Kidney (tissue), 13 donors: ENCODE measurements at regions not wholly inside any gene's neighbourhood (a gene's known extent, or its start where the extent isn't known, plus 50 kb on each side); places are given as distances from the start of the nearest gene placed in this dataset.

Experiments
- DNase-seq, 5 donors: peaks; one replicate each; pipeline ENCODE4 v3.0.0-alpha.2; 2013 to 2020
- FAIRE-seq: peaks from 2 replicates; lab custom pipeline; 2012; peaks lifted over from hg19 to GRCh38; lab: Jason Lieb, UNC
- H3K27ac ChIP-seq, 2 donors: one replicate each; pipeline ENCODE4 v1.7.0; 2013; ENCODE audit warnings: low read depth in 2 of 2, low read length in 2 of 2, inconsistent platforms in 1 of 2
- H3K27me3 ChIP-seq: one replicate; pipeline ENCODE4 v1.7.1; 2013; ENCODE audit warnings: low read length, inconsistent platforms; ENCODE audit not compliant: control insufficient read depth, insufficient read depth
- H3K36me3 ChIP-seq, 3 donors: one replicate each; pipeline versions ENCODE4 v1.7.0 to v1.7.1; 2013; ENCODE audit warnings: low read length in 3 of 3, control low read depth in 1 of 3, inconsistent platforms in 1 of 3; ENCODE audit not compliant: insufficient read depth in 3 of 3, control insufficient read depth in 2 of 3
- H3K4me1 ChIP-seq, 3 donors: one replicate each; pipeline versions ENCODE4 v1.7.0 to v1.7.1; 2013; ENCODE audit warnings: low read length in 3 of 3, inconsistent platforms in 1 of 3, low read depth in 1 of 3; ENCODE audit not compliant: control insufficient read depth in 2 of 3, insufficient read depth in 2 of 3
- H3K4me3 ChIP-seq, 3 donors: one replicate each; pipeline versions ENCODE4 v1.7.0 to v1.8.1; 2013; ENCODE audit warnings: low read length in 3 of 3, control low read depth in 1 of 3, inconsistent platforms in 1 of 3
- H3K9ac ChIP-seq, 3 donors: one replicate each; pipeline versions ENCODE4 v1.7.0 to v1.7.1; 2013; ENCODE audit warnings: low read length in 3 of 3, control low read depth in 1 of 3, inconsistent platforms in 1 of 3
- H3K9me3 ChIP-seq, 3 donors: one replicate each; pipeline versions ENCODE4 v1.7.0 to v1.7.1; 2013; ENCODE audit warnings: low read length in 3 of 3, control low read depth in 1 of 3, inconsistent platforms in 1 of 3; ENCODE audit not compliant: control insufficient read depth in 2 of 3, insufficient read depth in 1 of 3
- intact Hi-C: fragments of 100-400 bp; cut with DNase I; formaldehyde crosslinking; loops from one replicate; pipeline ENCODE4 v1.11.1; 2022
- TF ChIP-seq, protein P1 (sequence below): IDR thresholded peaks from 3 replicates; pipeline ENCODE4 v1.5.1; 2012; ENCODE audit warnings: mild to moderate bottlenecking, moderate library complexity, borderline replicate concordance; ENCODE audit not compliant: insufficient read depth; ENCODE audit errors: extremely low read depth
- donor health status: control.
- donor health status: control.
- donor health status: control.
- donor health status: control.
- donor health status: control.
- donor health status: DM: yes; HTN: yes; CAD: no.
- donor health status: Normal renal cell carcinoma (clear cell type).

- intact Hi-C loops = no loop called here
- H3K27me3 ChIP-seq = no peaks in the 10 kb centered on the region
- H3K4me1 ChIP-seq = peaks cover 0 to 2% (median 0%) of the 10 kb centered on the region in 3 donors
- no peak overlapping the region for H3K4me3 ChIP-seq
- TF ChIP-seq, protein P1, sequence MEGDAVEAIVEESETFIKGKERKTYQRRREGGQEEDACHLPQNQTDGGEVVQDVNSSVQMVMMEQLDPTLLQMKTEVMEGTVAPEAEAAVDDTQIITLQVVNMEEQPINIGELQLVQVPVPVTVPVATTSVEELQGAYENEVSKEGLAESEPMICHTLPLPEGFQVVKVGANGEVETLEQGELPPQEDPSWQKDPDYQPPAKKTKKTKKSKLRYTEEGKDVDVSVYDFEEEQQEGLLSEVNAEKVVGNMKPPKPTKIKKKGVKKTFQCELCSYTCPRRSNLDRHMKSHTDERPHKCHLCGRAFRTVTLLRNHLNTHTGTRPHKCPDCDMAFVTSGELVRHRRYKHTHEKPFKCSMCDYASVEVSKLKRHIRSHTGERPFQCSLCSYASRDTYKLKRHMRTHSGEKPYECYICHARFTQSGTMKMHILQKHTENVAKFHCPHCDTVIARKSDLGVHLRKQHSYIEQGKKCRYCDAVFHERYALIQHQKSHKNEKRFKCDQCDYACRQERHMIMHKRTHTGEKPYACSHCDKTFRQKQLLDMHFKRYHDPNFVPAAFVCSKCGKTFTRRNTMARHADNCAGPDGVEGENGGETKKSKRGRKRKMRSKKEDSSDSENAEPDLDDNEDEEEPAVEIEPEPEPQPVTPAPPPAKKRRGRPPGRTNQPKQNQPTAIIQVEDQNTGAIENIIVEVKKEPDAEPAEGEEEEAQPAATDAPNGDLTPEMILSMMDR = no peak
- DNase-seq (no peak), FAIRE-seq (no peak)
- no peaks in the 10 kb centered on the region for H3K36me3 ChIP-seq
- no peak overlapping the region for H3K9ac ChIP-seq
- no peaks in the 10 kb centered on the region for H3K9me3 ChIP-seq
- no peak overlapping the region for H3K27ac ChIP-seq
Measured at GRCh38 chr6:76772951-76773350, 690.3 kb downstream of the HTR1B start.

DNA sequence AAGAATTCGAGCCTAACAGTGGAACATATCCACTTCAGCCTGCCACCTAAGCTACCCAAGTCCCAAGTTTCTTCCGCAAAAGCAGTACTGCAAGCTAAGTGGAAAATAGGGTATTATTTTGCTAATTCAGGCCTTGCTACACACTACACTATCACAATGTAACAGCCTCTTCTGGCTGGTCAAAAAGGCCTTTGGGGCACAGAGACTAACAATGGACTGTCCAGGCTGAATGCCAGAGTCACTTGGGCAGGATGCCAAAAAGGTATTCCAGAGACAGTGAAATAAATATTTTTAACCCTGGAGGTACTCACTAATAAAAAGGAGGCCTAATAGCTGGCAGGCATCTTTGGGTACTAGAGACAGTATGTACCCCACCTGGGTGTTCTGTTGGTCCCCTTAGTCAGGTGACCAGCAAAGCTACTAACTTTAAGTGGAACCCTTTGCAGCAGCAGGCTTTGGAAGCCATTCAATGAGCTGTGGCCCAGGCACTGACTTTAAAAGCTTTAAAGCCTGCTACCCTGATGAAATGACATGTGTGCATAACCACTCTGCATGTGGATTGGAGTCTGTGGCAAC, 692.1 kb downstream of the HTR1B start:
- Histone ChIP-seq H3K27ac (no peak overlapping the region), H3K36me3 (no peaks in the 10 kb centered on the region), H3K4me3 (no peak overlapping the region), H3K4me1 (peaks cover 0 to 2% (median 0%) of the 10 kb centered on the region in 3 donors), H3K27me3 (no peaks in the 10 kb centered on the region), H3K9me3 (no peaks in the 10 kb centered on the region), H3K9ac (no peak overlapping the region)
- intact Hi-C loops = no loop called here
- DNase-seq (peak in 1 of 5 donors; percentile 19), FAIRE-seq (no peak)
- TF ChIP-seq, protein P1 = no peak

DNA sequence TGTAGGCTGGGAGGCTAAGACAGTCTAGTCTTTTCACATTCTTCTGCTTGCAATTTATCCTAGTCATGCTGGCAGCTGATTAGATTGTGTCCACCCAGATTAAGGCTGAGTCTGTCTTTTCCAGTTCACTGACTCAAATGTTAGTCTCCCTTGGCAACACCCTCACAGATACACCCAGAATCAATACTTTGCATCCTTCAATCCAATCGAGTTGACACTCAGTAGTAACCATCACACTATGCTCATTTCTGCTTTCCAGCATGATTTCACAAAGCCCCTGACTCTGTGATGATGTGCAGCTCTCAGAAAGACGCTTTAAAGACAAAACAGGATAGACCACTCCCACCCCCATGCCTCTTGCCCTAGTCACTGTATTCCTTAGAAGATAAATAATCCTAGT, 693.0 kb downstream of the HTR1B start:
- H3K27me3 ChIP-seq = no peaks in the 10 kb centered on the region
- intact Hi-C loops = no loop called here
- peaks cover 0 to 2% (median 0%) of the 10 kb centered on the region in 3 donors for H3K4me1 ChIP-seq
- no peaks in the 10 kb centered on the region for H3K9me3 ChIP-seq
- DNase-seq (no peak), FAIRE-seq (no peak)
- TF ChIP-seq, protein P1 = no peak
- H3K9ac ChIP-seq = no peak overlapping the region
- no peak overlapping the region for H3K27ac ChIP-seq
- H3K36me3 ChIP-seq = no peaks in the 10 kb centered on the region
- H3K4me3 ChIP-seq = no peak overlapping the region

DNA sequence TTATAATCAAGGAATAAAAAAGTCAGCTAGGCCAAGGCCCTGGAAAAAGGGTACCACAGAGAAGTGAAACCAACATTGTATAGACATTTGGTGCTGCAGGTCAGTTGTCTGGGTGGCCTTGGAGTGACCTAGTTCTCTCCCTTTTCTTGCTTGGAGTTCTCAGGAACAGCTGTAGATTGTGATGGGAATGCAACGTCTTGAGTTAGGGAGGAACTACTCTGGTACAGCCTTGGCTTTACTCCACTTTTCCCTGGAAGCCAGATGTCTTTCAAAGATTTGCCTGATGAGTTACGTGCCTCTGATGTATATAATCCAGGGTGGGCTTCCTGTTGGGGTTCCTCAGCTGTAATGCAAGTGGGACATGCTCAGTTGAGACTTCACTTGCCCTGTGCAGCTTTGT, 694.7 kb downstream of the HTR1B start:
- DNase-seq = peak in 2 of 5 donors; percentile 21 to 56
- TF ChIP-seq, protein P1 = no peak
- H3K36me3 ChIP-seq = no peaks in the 10 kb centered on the region
- no peaks in the 10 kb centered on the region for H3K4me1 ChIP-seq
- no peak for FAIRE-seq
- intact Hi-C loops = no loop called here
- H3K27ac ChIP-seq = no peak overlapping the region
- no peak overlapping the region for H3K4me3 ChIP-seq
- no peaks in the 10 kb centered on the region for H3K9me3 ChIP-seq
- H3K27me3 ChIP-seq = no peaks in the 10 kb centered on the region
- no peak overlapping the region for H3K9ac ChIP-seq
